T-cell (primary cell): ENCODE measurements at regions not wholly inside any gene's neighbourhood (a gene's known extent, or its start where the extent isn't known, plus 50 kb on each side); places are given as distances from the start of the nearest gene placed in this dataset.

ENCODE experiments used
- ATAC-seq, 4 experiments: fragments of 200-7000 bp in 3 of 4; fragments of 150-1000 bp in 1 of 4; cut with Tn5 transposase; replicated peaks in 1 of 4; 1 replicate in 3 of 4; 2 replicates in 1 of 4; pipeline ENCODE4 v1.10.0; 2021; ENCODE audit warnings: moderate library complexity in 3 of 4, mild to moderate bottlenecking in 2 of 4, moderate number of reproducible peaks in 1 of 4
- CTCF ChIA-PET, 2 donors: fragments of 300-600 bp; sonication (Branson Sonifier 250); formaldehyde crosslinking; loops; one replicate each; lab custom pipeline; 2022; ENCODE audit warnings: antibody characterized with exemption in 2 of 2; lab: Charles Lee
- POLR2A ChIA-PET, 2 donors: fragments of 300-600 bp; sonication (Branson Sonifier 250); formaldehyde crosslinking; loops; one replicate each; lab custom pipeline; 2022; ENCODE audit warnings: antibody characterized with exemption in 2 of 2; lab: Charles Lee
- DNase-seq, 35 experiments: peaks; one replicate each; pipeline versions ENCODE4 v3.0.0 to v3.0.0-alpha.2; 2013 to 2023
- H3K27ac ChIP-seq: one replicate; pipeline ENCODE4 v1.5.1; 2013; ENCODE audit warnings: low read length
- H3K27me3 ChIP-seq, 2 experiments: replicated peaks in 1 of 2; 1 replicate in 1 of 2; 2 replicates in 1 of 2; pipeline versions ENCODE4 v1.6.1 to v1.7.0; 2013; ENCODE audit warnings: low read length in 1 of 2, mixed read lengths in 1 of 2; ENCODE audit not compliant: control insufficient read depth in 2 of 2, insufficient read depth in 2 of 2; ENCODE audit errors: extremely low read depth in 1 of 2
- H3K36me3 ChIP-seq, 2 donors: 1 replicate in 1 of 2; 2 replicates in 1 of 2; pipeline versions ENCODE4 v1.6.1 to v1.7.0; 2013; ENCODE audit warnings: low read length in 1 of 2; ENCODE audit not compliant: control insufficient read depth in 2 of 2, insufficient read depth in 1 of 2; ENCODE audit errors: extremely low read depth in 1 of 2
- H3K4me1 ChIP-seq, 2 experiments: 1 replicate in 1 of 2; 2 replicates in 1 of 2; pipeline versions ENCODE4 v1.6.1 to v1.7.0; 2013; ENCODE audit warnings: low read length in 2 of 2, mixed read lengths in 1 of 2; ENCODE audit not compliant: insufficient read depth in 2 of 2, control insufficient read depth in 1 of 2; ENCODE audit errors: extremely low read depth in 1 of 2
- H3K4me3 ChIP-seq, 2 donors: 1 replicate in 1 of 2; 2 replicates in 1 of 2; pipeline versions ENCODE4 v1.5.1 to v1.7.0; 2013; ENCODE audit warnings: mild to moderate bottlenecking in 2 of 2, low read length in 1 of 2, moderate library complexity in 1 of 2; ENCODE audit not compliant: control insufficient read depth in 1 of 2; ENCODE audit errors: extremely low read depth in 1 of 2
- H3K9me3 ChIP-seq: 2 replicates; pipeline ENCODE4 v1.7.0; 2013
- H3K27ac Mint-ChIP-seq, 2 donors: one replicate each; pipeline ENCODE4 v1.8.0; 2020 to 2021; ENCODE audit warnings: mild to moderate bottlenecking in 2 of 2, mixed read lengths in 2 of 2
- H3K27me3 Mint-ChIP-seq, 2 donors: one replicate each; pipeline ENCODE4 v1.8.0; 2021 to 2022; ENCODE audit warnings: mixed read lengths in 2 of 2
- H3K36me3 Mint-ChIP-seq: one replicate; pipeline ENCODE4 v1.8.0; 2021; ENCODE audit warnings: mixed read lengths
- H3K4me1 Mint-ChIP-seq, 3 donors: one replicate each; pipeline ENCODE4 v1.8.0; 2020 to 2022; ENCODE audit warnings: mixed read lengths in 3 of 3, mild to moderate bottlenecking in 1 of 3
- H3K4me3 Mint-ChIP-seq, 3 donors: one replicate each; pipeline ENCODE4 v1.8.0; 2020 to 2022; ENCODE audit warnings: mild to moderate bottlenecking in 3 of 3, mixed read lengths in 3 of 3, moderate library complexity in 3 of 3
- H3K9me3 Mint-ChIP-seq, 3 donors: one replicate each; pipeline ENCODE4 v1.8.0; 2020 to 2022; ENCODE audit warnings: mixed read lengths in 3 of 3
- WGBS: methylation state at CpG from one replicate; pipeline ENCODE4 v1.1.5; 2013; ENCODE audit warnings: missing lambda C conversion rate; ENCODE audit not compliant: insufficient coverage; 5-methylcytosine and 5-hydroxymethylcytosine counted together

GRCh38 chr6:134600671-134601070 is 282.8 kb upstream of the SGK1 start:
- H3K9me3 Mint-ChIP-seq: peaks cover 5 to 9% (median 8%) of the 10 kb centered on the region in 3 donors
- H3K27me3 Mint-ChIP-seq: peaks cover 0 to 5% of the 10 kb centered on the region in 2 donors
- no peak overlapping the region for H3K4me3 Mint-ChIP-seq
- ATAC-seq (no peak), DNase-seq (no peak)
- no peaks in the 10 kb centered on the region for H3K36me3 ChIP-seq
- H3K4me1 ChIP-seq: no peaks in the 10 kb centered on the region
- ChIA-PET CTCF (no interaction called here), POLR2A (interaction anchor here in 1 of 2 donors (0.6 kb wide), 1 partner anchor 257 kb away, joined by 3 read pairs; no protein-coding TSS in a partner anchor)
- H3K4me1 Mint-ChIP-seq: no peaks in the 10 kb centered on the region
- H3K36me3 Mint-ChIP-seq: no peaks in the 10 kb centered on the region
- peaks cover 0 to 7% of the 10 kb centered on the region in 2 experiments for H3K27me3 ChIP-seq
- 85% methylated on average over 7 of the region's 7 CpGs for WGBS
- H3K27ac ChIP-seq: no peak overlapping the region
- H3K27ac Mint-ChIP-seq: no peak overlapping the region
- H3K4me3 ChIP-seq: no peak overlapping the region
- H3K9me3 ChIP-seq: no peaks in the 10 kb centered on the region

DNA sequence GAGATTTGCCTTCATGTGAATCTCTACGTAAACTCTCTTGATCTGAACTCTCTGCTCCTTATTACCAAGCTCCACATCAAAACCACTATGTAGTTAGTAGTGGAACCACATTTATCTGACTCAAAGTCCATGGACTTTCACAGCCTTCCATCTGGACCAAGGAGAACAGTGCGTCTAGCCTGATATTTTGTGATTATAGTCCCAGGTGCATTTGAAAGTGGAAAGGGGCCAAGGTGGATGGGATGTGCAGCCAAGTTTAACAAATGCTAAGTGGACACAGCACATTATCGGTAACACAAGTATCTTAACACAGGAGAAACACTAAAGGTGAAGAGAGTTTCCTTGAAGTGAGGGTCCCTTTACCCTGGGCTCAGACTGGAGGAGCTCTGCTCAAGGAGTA is 281.2 kb upstream of the SGK1 start:
- H3K9me3 ChIP-seq: no peaks in the 10 kb centered on the region
- H3K27me3 ChIP-seq: peaks cover 0 to 2% of the 10 kb centered on the region in 2 experiments
- peaks cover 3 to 8% (median 4%) of the 10 kb centered on the region in 3 donors for H3K4me1 Mint-ChIP-seq
- H3K36me3 Mint-ChIP-seq: no peaks in the 10 kb centered on the region
- ATAC-seq: no peak
- 60% methylated on average over 1 of the region's 3 CpGs for whole genome bisulfite sequencing
- no peaks in the 10 kb centered on the region for H3K36me3 ChIP-seq
- H3K27ac Mint-ChIP-seq: no peak overlapping the region
- peaks cover 0 to 1% of the 10 kb centered on the region in 2 donors for H3K27me3 Mint-ChIP-seq
- no peak overlapping the region for H3K4me3 ChIP-seq
- POLR2A ChIA-PET: interaction anchor here in 1 of 2 donors (0.5 kb wide), 1 partner anchor 231 kb away, joined by 7 read pairs; no protein-coding TSS in a partner anchor
- peaks cover 0 to 4% of the 10 kb centered on the region in 2 experiments for H3K4me1 ChIP-seq
- H3K4me3 Mint-ChIP-seq: no peak overlapping the region
- CTCF ChIA-PET: no interaction called here
- H3K9me3 Mint-ChIP-seq: peaks cover 5 to 9% (median 8%) of the 10 kb centered on the region in 3 donors
- H3K27ac ChIP-seq: no peak overlapping the region
- no peak for DNase-seq

- H3K4me3 Mint-ChIP-seq: no peak overlapping the region
- ATAC-seq (no peak), DNase-seq (no peak)
- Histone ChIP-seq H3K4me1 (peaks cover 0 to 4% of the 10 kb centered on the region in 2 experiments), H3K27me3 (no peaks in the 10 kb centered on the region), H3K4me3 (no peak overlapping the region), H3K27ac (no peak overlapping the region), H3K36me3 (no peaks in the 10 kb centered on the region), H3K9me3 (no peaks in the 10 kb centered on the region)
- no peak overlapping the region for H3K27ac Mint-ChIP-seq
- peaks cover 5 to 8% (median 6%) of the 10 kb centered on the region in 3 donors for H3K9me3 Mint-ChIP-seq
- ChIA-PET POLR2A (interaction anchor here in 1 of 2 donors (0.6 kb wide), 1 partner anchor 514 kb away, joined by 4 read pairs; no protein-coding TSS in a partner anchor), CTCF (interaction anchor here in 1 of 2 donors (0.7 kb wide), 1 partner anchor 16 kb away, joined by 3 read pairs; no protein-coding TSS in a partner anchor)
- 100% methylated on average over 1 of the region's 1 CpG for WGBS
- H3K36me3 Mint-ChIP-seq: no peaks in the 10 kb centered on the region
- no peaks in the 10 kb centered on the region for H3K27me3 Mint-ChIP-seq
- H3K4me1 Mint-ChIP-seq: peaks cover 3 to 15% (median 4%) of the 10 kb centered on the region in 3 donors
These were observed 278.3 kb upstream of the SGK1 start for GRCh38 chr6:134596191-134596590.

GRCh38 chr6:134594881-134595280 is 277.0 kb upstream of the SGK1 start:
- Mint-ChIP-seq H3K9me3 (no peaks in the 10 kb centered on the region), H3K36me3 (no peaks in the 10 kb centered on the region), H3K4me1 (peaks cover 3 to 15% (median 4%) of the 10 kb centered on the region in 3 donors), H3K4me3 (no peak overlapping the region), H3K27me3 (no peaks in the 10 kb centered on the region), H3K27ac (no peak overlapping the region)
- Histone ChIP-seq H3K4me3 (no peak overlapping the region), H3K9me3 (no peaks in the 10 kb centered on the region), H3K27me3 (no peaks in the 10 kb centered on the region), H3K27ac (no peak overlapping the region), H3K36me3 (no peaks in the 10 kb centered on the region), H3K4me1 (peaks cover 0 to 4% of the 10 kb centered on the region in 2 experiments)
- no peak for DNase-seq
- WGBS: no CpG with 5 or more reads among the region's 1 CpG
- ChIA-PET POLR2A (no interaction called here), CTCF (no interaction called here)
- no peak for ATAC-seq

- H3K27me3 ChIP-seq: no peaks in the 10 kb centered on the region
- no peaks in the 10 kb centered on the region for H3K9me3 ChIP-seq
- H3K36me3 Mint-ChIP-seq: no peaks in the 10 kb centered on the region
- H3K4me1 ChIP-seq: peaks cover 0 to 4% of the 10 kb centered on the region in 2 experiments
- no peak overlapping the region for H3K27ac Mint-ChIP-seq
- peaks cover 3 to 15% (median 4%) of the 10 kb centered on the region in 3 donors for H3K4me1 Mint-ChIP-seq
- no peak overlapping the region for H3K4me3 ChIP-seq
- 76% methylated on average over 6 of the region's 7 CpGs for WGBS
- no peak overlapping the region for H3K4me3 Mint-ChIP-seq
- H3K9me3 Mint-ChIP-seq: no peaks in the 10 kb centered on the region
- ATAC-seq (no peak), DNase-seq (no peak)
- CTCF ChIA-PET: interaction anchor here in 1 of 2 donors (0.5 kb wide), 1 partner anchor 672 kb away, joined by 3 read pairs; no protein-coding TSS in a partner anchor
- POLR2A ChIA-PET: no interaction called here
- H3K27ac ChIP-seq: no peak overlapping the region
- H3K27me3 Mint-ChIP-seq: no peaks in the 10 kb centered on the region
- H3K36me3 ChIP-seq: no peaks in the 10 kb centered on the region
These were observed 276.0 kb upstream of the SGK1 start for GRCh38 chr6:134593887-134594286.

DNA sequence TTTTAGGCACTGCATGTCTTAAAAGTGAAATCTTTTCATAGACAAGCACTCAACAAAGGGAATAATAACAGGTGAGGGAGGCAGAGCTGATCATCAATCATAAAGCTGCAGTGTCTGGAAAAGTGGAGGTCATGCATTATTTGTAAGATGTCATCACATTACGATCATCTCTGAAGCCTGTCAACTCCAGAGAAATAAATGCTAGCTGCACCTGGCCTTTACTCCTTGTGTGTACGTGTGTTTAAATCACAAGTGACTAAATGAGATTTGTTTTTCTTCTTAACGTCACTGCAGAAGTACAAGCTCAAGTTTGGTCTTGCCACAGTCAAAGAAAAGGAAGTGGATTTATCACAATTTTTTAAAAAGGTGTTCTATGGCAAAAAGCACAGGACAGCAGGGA is 275.5 kb upstream of the SGK1 start:
- no peak for ATAC-seq
- WGBS: 67% methylated on average over 1 of the region's 3 CpGs

More for the DNA sequence above, 275.5 kb upstream of the SGK1 start:
- Histone ChIP-seq H3K4me3 (no peak overlapping the region), H3K36me3 (no peaks in the 10 kb centered on the region), H3K27me3 (no peaks in the 10 kb centered on the region), H3K4me1 (peaks cover 0 to 4% of the 10 kb centered on the region in 2 experiments), H3K9me3 (no peaks in the 10 kb centered on the region), H3K27ac (no peak overlapping the region)
- no peak for DNase-seq
- no peaks in the 10 kb centered on the region for H3K36me3 Mint-ChIP-seq
- no peaks in the 10 kb centered on the region for H3K9me3 Mint-ChIP-seq
- H3K27ac Mint-ChIP-seq: no peak overlapping the region
- ChIA-PET CTCF (interaction anchor here in 1 of 2 donors (0.5 kb wide), 1 partner anchor 671 kb away, joined by 3 read pairs; no protein-coding TSS in a partner anchor), POLR2A (interaction anchor here in 1 of 2 donors (0.7 kb wide), 1 partner anchor 72 kb away, joined by 3 read pairs; no protein-coding TSS in a partner anchor)
- H3K27me3 Mint-ChIP-seq: no peaks in the 10 kb centered on the region
- H3K4me3 Mint-ChIP-seq: no peak overlapping the region
- peaks cover 3 to 15% (median 4%) of the 10 kb centered on the region in 3 donors for H3K4me1 Mint-ChIP-seq
